Upper lobe of left lung (tissue), 4 donors: ENCODE measurements at regions not wholly inside any gene's neighbourhood (a gene's known extent, or its start where the extent isn't known, plus 50 kb on each side); places are given as distances from the start of the nearest gene placed in this dataset.

Experiments
- EP300 ChIP-seq, 4 donors: sonication (generic); formaldehyde crosslinking; IDR thresholded peaks; one replicate each; pipeline ENCODE4 v1.5.1; 2017; ENCODE audit warnings: antibody characterized with exemption in 4 of 4, control low read depth in 2 of 4
- POLR2A ChIP-seq, 4 donors: fragments of 450-650 bp; IDR thresholded peaks; one replicate each; pipeline ENCODE4 v1.5.1; 2016 to 2017; ENCODE audit warnings: antibody characterized with exemption in 4 of 4, mild to moderate bottlenecking in 2 of 4
- POLR2AphosphoS5 ChIP-seq, 2 donors: sonication (generic); formaldehyde crosslinking; IDR thresholded peaks; one replicate each; pipeline ENCODE4 v1.5.1; 2017; ENCODE audit warnings: antibody characterized with exemption in 2 of 2
- TF ChIP-seq, protein P1 (sequence below), 6 experiments: fragments of 450-650 bp in 4 of 6; fragments of 200-600 bp in 2 of 6; sonication (generic) in 2 of 6; IDR thresholded peaks; one replicate each; pipeline ENCODE4 v1.5.1; 2016 to 2019; ENCODE audit warnings: antibody characterized with exemption in 6 of 6

DNA sequence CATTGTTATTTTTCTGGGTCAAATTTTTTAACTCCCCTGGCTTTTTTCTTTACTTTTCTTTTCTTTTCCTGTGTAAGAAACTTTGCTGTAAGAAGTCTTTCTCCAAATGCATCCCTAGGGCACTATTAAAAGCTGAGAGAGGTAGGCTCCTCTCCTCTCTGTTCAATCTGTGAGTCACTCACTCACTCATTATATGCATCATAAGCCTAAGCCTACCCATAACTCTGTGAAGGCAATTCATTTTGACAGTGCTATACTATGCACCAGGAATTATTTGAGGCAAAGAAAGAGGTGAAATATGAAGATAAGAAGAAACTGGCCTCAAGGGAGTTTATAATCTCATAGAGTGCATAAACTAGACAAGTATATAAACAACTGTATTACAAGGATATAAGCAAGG, 67.9 kb upstream of the PRR16 start:
- TF ChIP-seq, protein P1, sequence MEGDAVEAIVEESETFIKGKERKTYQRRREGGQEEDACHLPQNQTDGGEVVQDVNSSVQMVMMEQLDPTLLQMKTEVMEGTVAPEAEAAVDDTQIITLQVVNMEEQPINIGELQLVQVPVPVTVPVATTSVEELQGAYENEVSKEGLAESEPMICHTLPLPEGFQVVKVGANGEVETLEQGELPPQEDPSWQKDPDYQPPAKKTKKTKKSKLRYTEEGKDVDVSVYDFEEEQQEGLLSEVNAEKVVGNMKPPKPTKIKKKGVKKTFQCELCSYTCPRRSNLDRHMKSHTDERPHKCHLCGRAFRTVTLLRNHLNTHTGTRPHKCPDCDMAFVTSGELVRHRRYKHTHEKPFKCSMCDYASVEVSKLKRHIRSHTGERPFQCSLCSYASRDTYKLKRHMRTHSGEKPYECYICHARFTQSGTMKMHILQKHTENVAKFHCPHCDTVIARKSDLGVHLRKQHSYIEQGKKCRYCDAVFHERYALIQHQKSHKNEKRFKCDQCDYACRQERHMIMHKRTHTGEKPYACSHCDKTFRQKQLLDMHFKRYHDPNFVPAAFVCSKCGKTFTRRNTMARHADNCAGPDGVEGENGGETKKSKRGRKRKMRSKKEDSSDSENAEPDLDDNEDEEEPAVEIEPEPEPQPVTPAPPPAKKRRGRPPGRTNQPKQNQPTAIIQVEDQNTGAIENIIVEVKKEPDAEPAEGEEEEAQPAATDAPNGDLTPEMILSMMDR (IDR thresholded peaks at IDR 0.05): no peak
- TF ChIP-seq EP300 (IDR thresholded peaks at IDR 0.05): no peak
- TF ChIP-seq POLR2A (IDR thresholded peaks at IDR 0.05): no peak
- no peak for TF ChIP-seq POLR2AphosphoS5 (IDR thresholded peaks at IDR 0.05)
